SU-DHL-6 (cell line): ENCODE measurements at regions not wholly inside any gene's neighbourhood (a gene's known extent, or its start where the extent isn't known, plus 50 kb on each side); places are given as distances from the start of the nearest gene placed in this dataset.

Source experiments
- H2AFZ ChIP-seq: fragments of 200-600 bp; sonication (generic); 2 replicates; pipeline ENCODE4 v1.6.1; 2014; ENCODE audit warnings: low read depth, mild to moderate bottlenecking, moderate library complexity, mixed read lengths, antibody characterized with exemption, low read length; ENCODE audit not compliant: severe bottlenecking
- H3F3A ChIP-seq: fragments of 200-600 bp; shearing (Covaris generic); 2 replicates; pipeline ENCODE4 v1.6.0; 2016; ENCODE audit warnings: antibody characterized with exemption, mild to moderate bottlenecking; ENCODE audit not compliant: insufficient read depth
- H3K27ac ChIP-seq: fragments of 200-600 bp; sonication (generic); 2 replicates; pipeline ENCODE4 v1.5.1; 2016; ENCODE audit warnings: low read depth, mild to moderate bottlenecking, low read length, moderate library complexity, mixed read lengths
- H3K27me3 ChIP-seq: fragments of 200-600 bp; sonication (generic), shearing (Covaris generic); 2 replicates; pipeline ENCODE4 v1.6.0; 2014; ENCODE audit warnings: mild to moderate bottlenecking, low read length
- H3K36me3 ChIP-seq: fragments of 200-600 bp; sonication (generic); 2 replicates; pipeline ENCODE4 v1.6.1; 2014; ENCODE audit warnings: mild to moderate bottlenecking, low read length, mixed read lengths
- H3K4me2 ChIP-seq: fragments of 300-600, 200-600 bp; shearing (Covaris generic), sonication (generic); 2 replicates; pipeline ENCODE4 v1.6.0; 2014; ENCODE audit warnings: low read length, low read depth, mild to moderate bottlenecking; ENCODE audit not compliant: poor library complexity, severe bottlenecking
- H3K4me3 ChIP-seq: fragments of 200-600 bp; sonication (generic); 2 replicates; pipeline ENCODE4 v1.5.1; 2014; ENCODE audit warnings: antibody characterized with exemption, low read length, mild to moderate bottlenecking, mixed read lengths; ENCODE audit not compliant: insufficient read depth, poor library complexity, severe bottlenecking
- H3K79me2 ChIP-seq: fragments of 200-600 bp; sonication (generic); 2 replicates; pipeline ENCODE4 v1.6.1; 2014; ENCODE audit warnings: mild to moderate bottlenecking, low read length, moderate library complexity; ENCODE audit not compliant: insufficient read depth
- H3K9ac ChIP-seq: fragments of 200-600 bp; sonication (generic); 2 replicates; pipeline ENCODE4 v1.7.0; 2014; ENCODE audit warnings: mild to moderate bottlenecking, low read length
- H3K9me2 ChIP-seq: fragments of 200-600 bp; sonication (generic); replicated peaks from 2 replicates; pipeline ENCODE4 v1.6.1; 2014; ENCODE audit warnings: low read length; ENCODE audit not compliant: insufficient read depth
- H3K9me3 ChIP-seq: fragments of 200-600 bp; sonication (generic); 2 replicates; pipeline ENCODE4 v1.6.1; 2014; ENCODE audit warnings: low read length, mixed read lengths; ENCODE audit not compliant: insufficient read depth
- H4K20me1 ChIP-seq: fragments of 200-600 bp; sonication (generic); 2 replicates; pipeline ENCODE4 v1.6.1; 2014; ENCODE audit warnings: low read depth, mild to moderate bottlenecking, antibody characterized with exemption, low read length, moderate library complexity, mixed read lengths
- EZH2phosphoT487 ChIP-seq: fragments of 200-600 bp; sonication (generic), shearing (Covaris generic); conservative IDR thresholded peaks from 2 replicates; pipeline ENCODE4 v1.6.1; 2018; ENCODE audit warnings: mild to moderate bottlenecking, antibody characterized with exemption, low read length, moderate library complexity, mixed read lengths
- TF ChIP-seq, protein P1 (sequence below): fragments of 200-600 bp; sonication (generic); IDR thresholded peaks from one replicate; pipeline ENCODE4 v1.5.1; 2017; ENCODE audit warnings: antibody characterized with exemption, mild to moderate bottlenecking, low read length, moderate library complexity; ENCODE audit not compliant: insufficient read depth, poor library complexity, severe bottlenecking

DNA sequence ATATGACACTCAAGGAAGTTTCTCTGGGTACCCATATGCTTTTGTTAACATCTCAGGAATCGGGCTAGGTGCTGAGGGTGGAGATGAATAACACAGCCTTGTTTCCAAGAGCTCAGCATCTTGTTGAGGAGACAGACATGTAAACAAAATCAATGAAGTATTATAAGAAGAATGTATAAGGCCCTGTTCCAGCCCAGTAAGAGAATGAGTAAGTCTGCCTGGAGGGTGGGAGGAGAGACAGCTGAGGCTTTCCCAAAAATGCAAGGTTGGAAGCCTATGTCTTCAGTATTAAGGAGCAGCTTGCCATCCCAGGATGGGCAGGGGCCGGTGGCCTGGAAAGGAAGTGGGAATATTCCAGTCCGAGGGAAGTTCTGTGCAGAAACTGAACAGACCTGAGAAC lies 615.3 kb upstream of the BTBD3 start:
- no peaks in the 10 kb centered on the region for H4K20me1 ChIP-seq
- H3K27me3 ChIP-seq: no peaks in the 10 kb centered on the region
- H2AFZ ChIP-seq: no peak overlapping the region
- H3K9me3 ChIP-seq: no peaks in the 10 kb centered on the region
- no peaks in the 10 kb centered on the region for H3F3A ChIP-seq
- no peak overlapping the region for H3K4me3 ChIP-seq
- no peaks in the 10 kb centered on the region for H3K9me2 ChIP-seq
- no peaks in the 10 kb centered on the region for H3K36me3 ChIP-seq
- TF ChIP-seq EZH2phosphoT487: no peak
- TF ChIP-seq, protein P1, sequence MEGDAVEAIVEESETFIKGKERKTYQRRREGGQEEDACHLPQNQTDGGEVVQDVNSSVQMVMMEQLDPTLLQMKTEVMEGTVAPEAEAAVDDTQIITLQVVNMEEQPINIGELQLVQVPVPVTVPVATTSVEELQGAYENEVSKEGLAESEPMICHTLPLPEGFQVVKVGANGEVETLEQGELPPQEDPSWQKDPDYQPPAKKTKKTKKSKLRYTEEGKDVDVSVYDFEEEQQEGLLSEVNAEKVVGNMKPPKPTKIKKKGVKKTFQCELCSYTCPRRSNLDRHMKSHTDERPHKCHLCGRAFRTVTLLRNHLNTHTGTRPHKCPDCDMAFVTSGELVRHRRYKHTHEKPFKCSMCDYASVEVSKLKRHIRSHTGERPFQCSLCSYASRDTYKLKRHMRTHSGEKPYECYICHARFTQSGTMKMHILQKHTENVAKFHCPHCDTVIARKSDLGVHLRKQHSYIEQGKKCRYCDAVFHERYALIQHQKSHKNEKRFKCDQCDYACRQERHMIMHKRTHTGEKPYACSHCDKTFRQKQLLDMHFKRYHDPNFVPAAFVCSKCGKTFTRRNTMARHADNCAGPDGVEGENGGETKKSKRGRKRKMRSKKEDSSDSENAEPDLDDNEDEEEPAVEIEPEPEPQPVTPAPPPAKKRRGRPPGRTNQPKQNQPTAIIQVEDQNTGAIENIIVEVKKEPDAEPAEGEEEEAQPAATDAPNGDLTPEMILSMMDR: no peak
- H3K9ac ChIP-seq: no peak overlapping the region
- H3K4me2 ChIP-seq: no peak overlapping the region
- H3K27ac ChIP-seq: no peak overlapping the region
- H3K79me2 ChIP-seq: no peaks in the 10 kb centered on the region

DNA sequence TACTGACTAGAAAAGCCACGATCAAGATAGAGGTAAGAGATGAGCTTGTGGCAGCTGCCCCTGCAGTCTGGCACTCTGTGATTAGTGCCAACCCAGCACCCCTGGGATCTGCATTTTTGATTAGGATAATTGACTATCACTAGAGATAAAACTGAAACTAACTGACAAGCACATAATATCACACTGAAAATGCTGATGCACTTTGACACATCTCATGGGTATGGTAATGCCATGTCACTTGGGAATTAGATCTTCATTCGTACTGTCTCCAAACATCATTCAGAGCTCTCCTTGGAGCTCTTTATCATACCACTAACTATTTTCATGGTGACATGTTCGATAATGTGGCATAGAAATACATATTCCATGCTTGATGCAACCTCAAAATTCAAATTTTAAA lies 612.9 kb upstream of the BTBD3 start:
- no peak overlapping the region for H3K27ac ChIP-seq
- H3K9me3 ChIP-seq: no peaks in the 10 kb centered on the region
- no peak overlapping the region for H3K4me2 ChIP-seq
- H3K9me2 ChIP-seq: no peaks in the 10 kb centered on the region
- H3K9ac ChIP-seq: no peak overlapping the region
- no peaks in the 10 kb centered on the region for H3K27me3 ChIP-seq
- H3K79me2 ChIP-seq: no peaks in the 10 kb centered on the region
- H2AFZ ChIP-seq: no peak overlapping the region
- no peak for TF ChIP-seq EZH2phosphoT487
- TF ChIP-seq, protein P1: no peak
- no peak overlapping the region for H3K4me3 ChIP-seq
- no peaks in the 10 kb centered on the region for H3K36me3 ChIP-seq
- no peaks in the 10 kb centered on the region for H3F3A ChIP-seq
- H4K20me1 ChIP-seq: no peaks in the 10 kb centered on the region

DNA sequence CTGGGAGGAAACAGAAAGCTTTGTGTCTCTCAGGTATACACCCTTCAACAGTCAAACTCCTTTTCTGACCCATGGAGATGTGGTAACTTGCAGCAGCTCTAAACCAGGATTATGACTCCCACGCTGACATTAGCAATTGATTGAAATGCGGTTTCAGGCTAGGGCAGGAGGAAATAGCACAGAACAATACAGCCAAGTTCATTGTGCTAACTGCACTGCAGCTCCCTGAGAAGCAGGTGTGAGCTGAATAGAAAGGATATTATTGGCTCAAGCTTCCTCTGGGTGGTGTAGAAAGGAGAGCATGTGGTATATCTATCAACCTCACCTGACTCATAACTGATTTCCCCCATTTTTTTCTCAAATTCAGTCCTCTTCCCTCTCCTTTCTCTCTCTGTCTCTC lies 612.3 kb upstream of the BTBD3 start:
- no peak overlapping the region for H3K4me2 ChIP-seq
- no peaks in the 10 kb centered on the region for H3F3A ChIP-seq
- no peaks in the 10 kb centered on the region for H3K27me3 ChIP-seq
- no peak overlapping the region for H2AFZ ChIP-seq
- no peaks in the 10 kb centered on the region for H3K9me2 ChIP-seq
- no peak overlapping the region for H3K27ac ChIP-seq
- no peaks in the 10 kb centered on the region for H3K36me3 ChIP-seq
- H3K79me2 ChIP-seq: no peaks in the 10 kb centered on the region
- H3K9ac ChIP-seq: no peak overlapping the region
- no peaks in the 10 kb centered on the region for H4K20me1 ChIP-seq
- TF ChIP-seq EZH2phosphoT487: no peak
- TF ChIP-seq, protein P1: no peak
- H3K9me3 ChIP-seq: no peaks in the 10 kb centered on the region
- H3K4me3 ChIP-seq: no peak overlapping the region
